HPDE6-E6E7 (cell line): ENCODE measurements at regions not wholly inside any gene's neighbourhood (a gene's known extent, or its start where the extent isn't known, plus 50 kb on each side); places are given as distances from the start of the nearest gene placed in this dataset.
A peak's percentile ranks its signal among the peaks of the same experiment; 100 is the strongest.
"Not testable (repeated sequence)": the region's sequence is repeated elsewhere in the genome, so short reads cannot be mapped to it uniquely, and the experiment has no call there.

Experiments
- DNase-seq: peaks from one replicate; pipeline ENCODE4 v3.0.0; 2011; ENCODE audit warnings: missing footprints; ENCODE audit errors: extremely low spot score

DNA sequence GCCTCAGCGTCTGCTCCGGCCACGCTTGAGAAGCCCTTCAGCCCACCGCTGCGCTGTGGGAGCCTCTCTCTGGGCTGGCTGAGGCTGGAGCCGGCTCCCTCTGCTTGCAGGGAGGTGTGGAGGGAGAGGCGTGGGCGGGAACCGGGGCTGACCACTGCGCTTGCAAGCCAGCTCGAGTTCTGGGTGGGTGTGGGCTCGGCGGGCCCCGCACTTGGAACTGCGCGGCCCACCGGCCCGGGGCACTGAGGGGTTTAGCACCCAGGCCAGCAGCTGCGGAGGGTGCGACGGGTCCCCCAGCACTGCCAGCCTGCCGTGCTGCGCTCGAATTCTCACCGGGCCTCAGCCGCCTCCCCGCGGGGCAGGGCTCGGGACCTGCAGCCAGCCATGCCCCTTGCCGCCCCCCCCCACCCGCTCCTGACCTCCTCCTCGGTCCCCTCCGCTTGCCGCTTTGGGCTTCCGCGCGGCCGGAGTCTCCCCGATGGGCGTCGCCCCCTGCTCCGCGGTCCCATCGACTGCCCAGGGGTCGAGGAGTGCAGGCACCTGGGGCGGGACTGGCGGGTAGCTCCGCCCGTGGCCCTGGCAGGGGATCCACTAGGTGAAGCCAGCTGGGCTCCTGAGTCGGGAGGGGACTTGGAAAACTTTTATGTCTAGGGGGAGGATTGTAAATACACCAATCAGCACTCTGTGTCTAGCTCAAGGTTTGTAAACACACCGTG is 106.7 kb downstream of the RAP2B start:
- no peak for DNase-seq

DNA sequence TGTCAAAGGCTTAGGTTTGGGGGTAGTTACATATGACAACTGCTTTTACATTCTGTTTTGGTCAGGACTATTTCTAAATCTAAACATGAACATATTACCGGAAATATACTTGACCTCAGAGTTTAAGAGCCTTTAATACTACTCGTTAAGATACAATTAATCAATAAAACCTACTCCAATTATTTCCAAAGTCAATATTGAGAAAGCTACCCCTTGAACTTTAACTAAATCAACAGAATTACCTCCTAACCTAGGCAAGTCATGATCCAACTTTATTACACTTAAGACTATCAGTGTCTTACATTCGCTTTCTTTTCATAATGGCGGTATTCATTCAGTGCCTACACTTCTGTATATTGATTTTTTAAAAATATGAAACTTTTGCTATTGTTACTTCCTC is 107.7 kb downstream of the RAP2B start:
- no peak for DNase-seq

DNA sequence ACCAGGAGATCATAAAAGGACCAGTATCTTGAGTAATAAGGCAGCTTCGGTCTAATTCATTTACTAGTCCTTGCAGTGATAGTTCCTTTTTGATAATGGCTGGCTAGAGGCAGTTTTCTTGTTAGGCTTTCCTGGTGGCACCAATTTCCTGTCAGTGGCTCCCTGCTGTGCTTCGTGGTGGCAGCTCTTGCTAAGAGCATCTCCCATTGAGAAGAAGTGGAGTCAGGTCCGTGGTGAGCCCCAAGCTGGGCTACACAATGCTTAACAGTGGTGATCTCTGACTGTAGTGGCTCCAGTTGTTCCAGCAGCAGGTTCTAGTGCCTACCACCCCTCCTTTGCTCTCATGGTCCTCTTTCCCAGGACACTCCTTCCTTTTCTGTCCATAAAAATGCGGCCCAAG is 111.2 kb downstream of the RAP2B start:
- no peak for DNase-seq

DNA sequence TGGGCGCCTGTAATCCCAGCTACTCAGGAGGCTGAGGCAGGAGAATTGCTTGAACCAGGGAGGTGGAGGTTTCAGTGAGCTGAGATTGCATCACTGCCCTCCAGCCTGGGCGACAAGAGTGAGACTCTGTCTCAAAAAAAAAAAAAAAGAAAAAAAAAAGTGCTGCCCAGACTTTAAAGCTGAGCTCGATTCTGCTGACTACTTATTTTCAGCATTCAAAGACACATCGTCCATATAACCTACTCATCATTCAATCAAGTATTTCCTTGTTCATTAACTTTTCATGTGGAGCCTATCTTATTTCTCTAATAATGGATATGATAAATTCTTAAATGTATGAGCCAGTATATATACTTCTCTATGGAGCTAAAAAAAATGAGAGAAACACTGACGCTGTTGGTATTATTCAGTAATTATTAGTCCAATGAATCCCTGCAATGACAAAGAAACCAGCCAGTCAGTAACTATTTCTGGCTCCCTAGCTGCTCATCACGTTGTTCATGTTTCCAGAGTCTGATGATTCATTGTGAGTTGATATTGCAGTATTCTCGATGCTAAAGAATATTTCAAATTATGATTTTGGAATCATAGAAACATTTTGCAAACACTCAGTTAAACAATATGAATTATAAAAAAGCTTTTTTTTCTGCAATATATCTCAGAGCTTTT is 111.9 kb downstream of the RAP2B start:
- peak; percentile 56 for DNase-seq

DNA sequence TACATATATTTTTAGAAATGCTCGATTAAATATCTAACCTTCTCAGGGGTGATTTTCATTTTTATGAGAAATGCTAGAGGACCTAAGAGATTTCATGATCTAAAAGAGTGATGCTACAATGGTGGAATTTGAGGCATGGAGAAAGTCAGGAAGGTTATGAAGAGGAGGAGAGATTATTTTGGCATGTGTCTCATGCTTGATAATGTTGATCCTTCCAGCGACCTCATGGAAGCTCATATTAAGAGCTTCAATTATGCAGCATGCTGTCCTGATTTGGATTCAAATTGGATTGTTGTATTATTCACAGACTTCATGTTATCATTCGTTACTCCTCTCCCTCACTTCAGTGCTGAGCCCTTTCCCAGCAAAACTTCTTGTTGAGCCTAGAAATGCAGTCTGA is 112.5 kb downstream of the RAP2B start:
- DNase-seq, result no peak

DNA sequence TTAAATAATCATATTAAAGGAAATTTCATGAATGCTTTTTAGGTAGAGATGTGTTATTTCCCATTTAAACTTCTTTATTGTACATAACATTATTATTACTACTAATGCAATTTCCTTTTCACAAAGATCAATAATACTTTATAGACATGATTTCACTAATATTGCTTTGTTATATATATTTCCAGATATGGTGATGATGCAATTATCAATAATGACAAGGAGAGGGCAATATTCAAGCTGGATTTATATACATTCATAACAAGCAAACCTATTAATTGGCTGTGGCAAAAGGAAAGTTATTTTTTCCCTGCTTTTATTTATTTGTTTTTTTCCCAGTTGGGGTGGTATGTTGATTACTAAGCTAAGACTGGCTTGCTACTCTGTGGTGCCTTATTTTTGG is 113.5 kb downstream of the RAP2B start:
- DNase-seq, result no peak

DNA sequence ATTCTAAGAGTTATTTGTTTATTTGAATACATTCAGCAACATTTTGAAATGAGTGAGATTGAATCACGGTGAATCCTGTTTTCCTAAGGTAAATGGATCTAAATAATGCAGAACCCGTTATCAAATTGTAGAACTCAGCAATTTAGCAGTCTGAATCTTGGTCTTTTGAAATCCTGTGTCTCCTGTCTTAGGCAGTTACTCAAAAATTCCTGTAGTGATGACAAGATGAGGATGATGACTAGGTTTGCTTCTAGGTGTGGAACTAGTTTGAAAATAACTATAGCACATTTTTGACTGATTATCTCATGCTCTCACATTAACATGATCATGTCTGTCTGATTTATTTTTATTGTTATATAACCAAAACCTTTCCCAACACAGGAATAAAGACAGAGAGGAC is 115.0 kb downstream of the RAP2B start:
- DNase-seq, result peak; percentile 40

DNA sequence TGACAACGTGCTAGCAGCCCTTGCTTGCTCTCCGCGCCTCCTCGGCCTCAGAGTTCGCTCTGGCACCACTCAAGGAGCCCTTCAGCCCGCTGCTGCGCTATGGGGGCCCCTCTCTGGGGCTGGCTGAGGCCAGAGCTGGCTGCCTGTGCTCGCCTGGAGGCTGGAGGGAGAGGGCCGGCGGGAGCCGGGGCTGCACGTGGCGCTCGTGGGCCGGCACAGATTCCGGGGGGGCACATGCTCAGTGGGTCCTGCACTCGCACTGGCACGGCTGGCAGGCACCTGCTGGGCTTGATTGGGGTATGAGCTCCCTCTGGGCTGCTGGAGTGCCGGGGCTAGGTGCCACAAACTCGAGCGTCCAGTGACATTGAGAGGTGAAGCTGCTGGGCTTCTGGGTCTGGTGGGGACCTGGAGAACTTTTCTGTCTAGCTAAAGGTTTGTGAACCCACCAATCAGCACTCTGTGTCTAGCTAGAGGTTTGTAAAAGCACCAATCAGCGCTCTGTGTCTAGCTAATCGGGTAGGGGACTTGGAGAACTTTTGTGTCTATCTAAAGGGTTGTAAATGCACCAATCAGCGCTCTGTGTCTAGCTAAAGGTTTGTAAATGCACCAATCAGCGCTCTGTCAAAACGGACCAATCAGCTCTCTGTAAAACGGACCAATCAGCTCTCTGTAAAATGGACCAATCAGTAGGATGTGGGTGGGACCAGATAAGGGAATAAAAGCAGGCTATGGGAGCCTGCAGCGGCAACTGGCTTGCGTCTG is 119.4 kb downstream of the RAP2B start:
- DNase-seq, result not testable (repeated sequence)

DNA sequence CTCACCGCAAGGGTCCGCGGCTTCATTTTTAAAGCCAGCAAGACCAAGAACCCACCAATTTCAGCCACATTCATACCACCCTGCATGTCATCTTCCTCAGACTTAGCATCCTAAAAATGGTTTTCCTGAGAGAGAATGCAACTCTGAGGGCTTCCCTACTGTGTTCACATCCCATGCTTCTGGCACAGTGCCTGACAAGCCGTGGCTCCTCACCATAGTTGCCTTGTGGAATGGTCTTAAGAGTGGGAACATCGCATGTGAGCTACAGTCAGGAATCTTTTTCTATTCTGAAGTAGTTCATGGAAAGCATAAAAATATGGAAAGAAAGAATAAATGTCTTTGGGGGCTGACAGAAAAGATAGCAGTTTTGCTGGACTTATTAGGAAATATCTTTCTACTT is 120.3 kb downstream of the RAP2B start:
- no peak for DNase-seq

DNA sequence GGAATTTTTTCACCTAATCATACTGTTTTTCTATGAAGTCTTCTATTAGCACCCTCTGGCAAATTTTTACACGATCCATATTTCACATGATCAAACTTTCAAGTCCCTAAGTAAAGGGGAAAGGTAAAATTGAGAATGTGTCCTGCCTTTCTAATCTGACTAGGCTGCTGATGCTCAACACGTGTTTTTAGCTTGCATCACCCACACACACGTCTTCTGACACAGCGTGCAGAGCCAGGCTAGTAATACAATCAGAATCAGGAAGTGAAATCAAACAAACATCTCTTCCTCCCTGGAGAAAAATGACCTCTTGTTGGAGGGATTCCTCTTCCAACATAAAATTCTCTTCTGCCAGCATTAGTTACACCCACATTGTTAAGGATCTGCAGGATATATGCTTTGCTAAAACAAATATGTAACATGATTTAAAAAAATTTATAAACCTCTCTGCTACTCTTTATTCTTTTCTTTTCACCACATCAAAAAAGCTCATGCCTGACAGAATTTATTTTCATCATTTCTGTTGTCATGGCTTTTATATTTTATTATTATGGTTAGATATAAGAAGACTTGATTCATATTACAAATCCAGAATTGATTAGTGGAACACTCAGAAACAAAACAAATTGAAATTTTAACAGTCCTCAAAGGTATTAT is 122.4 kb downstream of the RAP2B start:
- peak; percentile 45 for DNase-seq

DNA sequence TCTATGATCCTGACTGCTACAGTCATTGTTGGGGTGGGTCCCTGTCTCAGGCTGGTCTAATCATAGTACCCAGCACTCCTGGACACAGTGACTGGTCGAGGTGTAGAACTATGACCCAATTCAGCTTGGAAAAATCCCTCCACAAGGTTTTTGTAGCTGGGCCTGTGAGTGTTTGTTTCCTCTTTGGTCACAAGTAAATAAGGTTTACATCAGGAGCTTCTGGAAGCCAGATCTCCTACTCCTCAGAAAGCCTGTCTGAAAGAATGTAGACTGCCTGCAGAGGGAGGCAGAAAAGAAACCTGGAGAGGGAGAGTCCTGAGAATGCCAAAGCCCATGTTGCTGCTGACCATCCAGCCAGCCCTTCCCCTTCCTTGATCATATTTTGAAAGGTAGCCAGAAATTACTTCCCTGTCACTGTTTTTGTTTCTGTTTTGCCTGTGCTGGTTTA is 123.2 kb downstream of the RAP2B start:
- peak; percentile 14 for DNase-seq

DNA sequence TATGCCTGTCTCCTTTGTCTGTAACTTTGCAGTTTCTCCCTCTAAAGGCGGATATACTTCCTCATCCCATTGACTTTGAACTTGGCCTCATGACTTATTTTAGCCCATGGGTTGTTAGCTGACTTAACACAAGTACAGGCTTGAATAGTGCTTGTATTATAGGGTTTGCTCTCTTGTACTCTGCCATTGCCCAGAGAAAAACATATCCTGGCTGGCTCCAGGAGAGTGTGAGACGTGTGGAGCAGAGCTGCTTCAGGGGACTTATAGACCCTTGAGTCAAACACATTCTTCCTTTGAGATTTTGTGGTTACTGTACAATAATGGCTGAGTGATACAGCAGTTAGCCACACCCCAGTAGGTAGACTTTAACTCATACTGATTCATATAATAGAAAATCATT is 124.0 kb downstream of the RAP2B start:
- DNase-seq, result peak; percentile 27

DNA sequence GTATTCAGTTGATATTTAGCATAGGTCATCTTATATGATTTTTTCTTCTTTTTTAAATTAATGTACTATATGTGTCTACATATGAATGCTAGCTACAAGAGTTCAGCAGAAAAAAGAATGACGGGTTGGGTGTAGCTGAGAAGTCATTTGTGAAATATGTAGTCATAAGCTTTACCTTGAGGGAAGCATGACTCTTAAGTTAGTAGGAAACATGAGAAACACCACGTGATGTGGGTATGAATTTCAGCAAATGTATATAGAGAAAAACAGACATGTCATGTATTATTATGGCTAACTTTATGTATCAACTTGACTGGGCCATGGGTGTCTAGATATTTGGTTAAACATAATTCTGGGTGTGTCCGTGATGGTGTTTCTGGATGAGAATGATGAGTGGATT is 125.0 kb downstream of the RAP2B start:
- DNase-seq, result peak; percentile 16

DNA sequence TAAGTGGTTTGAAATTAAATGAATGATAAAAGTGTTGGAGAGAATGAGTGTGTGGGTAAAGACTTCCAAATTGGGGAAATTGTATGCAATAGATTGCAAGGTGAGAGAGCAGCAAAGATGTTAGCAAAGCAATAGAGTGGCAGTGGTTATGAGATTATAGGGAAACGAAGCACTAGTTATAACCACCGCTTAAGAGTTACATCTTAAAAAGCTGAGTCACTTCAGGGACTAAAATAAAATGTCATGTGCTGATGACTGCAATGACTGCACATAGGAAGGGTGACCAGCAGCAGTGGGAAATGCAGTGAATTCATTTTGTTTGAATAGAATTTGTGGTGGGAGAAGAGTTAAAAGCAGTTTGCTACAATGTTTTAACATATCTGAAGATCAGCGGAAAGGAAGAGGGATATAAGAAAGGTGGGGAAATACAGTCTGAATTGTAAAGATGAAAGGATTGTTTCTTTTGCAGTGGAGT is 127.3 kb downstream of the RAP2B start:
- no peak for DNase-seq

DNA sequence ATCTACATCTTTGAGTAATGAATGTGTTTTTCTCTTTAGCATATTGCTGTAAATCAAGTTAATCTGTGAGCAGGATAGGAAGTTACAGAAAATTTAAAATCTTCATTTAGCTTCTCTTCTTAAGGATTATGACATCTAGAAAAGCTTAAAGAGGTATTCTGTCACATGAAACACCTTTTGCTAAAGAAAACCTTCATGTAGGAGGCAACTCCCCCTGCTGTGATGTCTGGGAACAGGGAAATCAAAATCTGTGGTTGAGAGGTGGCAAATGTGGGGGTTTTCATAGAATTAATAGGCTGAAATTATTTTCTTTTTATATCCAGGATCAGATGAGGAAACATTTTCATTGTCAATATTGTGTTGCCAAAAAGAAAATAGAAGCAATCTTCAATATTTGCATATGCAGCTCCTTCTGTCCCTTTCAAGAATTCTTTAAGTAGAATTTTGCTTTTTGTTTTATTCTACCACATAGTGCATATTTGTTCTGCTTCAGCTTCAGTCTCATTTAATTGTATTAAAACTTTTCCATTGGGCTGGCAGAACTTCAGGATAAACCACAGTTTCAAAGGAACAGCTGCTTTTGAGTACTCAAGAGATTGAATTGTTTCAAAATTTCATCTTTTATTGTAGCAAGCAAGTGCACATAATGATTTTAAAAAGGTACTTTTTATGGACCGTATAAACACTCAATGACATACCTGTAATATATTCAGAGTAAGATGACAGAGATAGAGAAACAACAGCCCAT is 128.4 kb downstream of the RAP2B start:
- no peak for DNase-seq

DNA sequence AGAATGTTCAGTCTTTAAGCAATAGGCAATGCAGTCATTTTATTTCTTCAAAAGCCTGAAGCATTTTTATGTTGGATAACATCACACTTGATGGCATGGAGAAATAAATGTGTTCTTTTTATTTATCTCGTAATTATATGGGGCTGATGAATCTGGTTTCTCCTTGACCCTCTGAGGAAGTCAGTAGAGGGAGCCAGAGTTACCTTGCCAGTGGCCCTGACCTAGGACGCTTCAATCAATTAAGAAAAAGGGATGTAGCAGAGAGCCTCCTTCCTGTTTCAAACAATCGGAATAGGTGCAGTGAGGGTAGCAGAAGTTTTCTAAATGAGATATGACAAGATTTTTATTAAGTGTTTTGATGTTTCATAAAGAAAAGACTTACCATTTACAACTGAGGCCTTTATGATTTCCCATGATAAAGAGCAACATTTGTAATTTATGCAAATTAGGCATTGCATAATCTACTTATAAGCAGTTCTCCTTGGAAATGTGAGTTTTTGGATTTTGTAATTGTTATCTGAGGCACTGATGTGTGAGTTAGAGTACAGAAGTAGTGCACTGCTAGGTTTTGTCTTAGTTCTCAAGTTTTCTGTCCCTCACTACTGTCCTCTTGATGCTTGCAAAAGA is 129.1 kb downstream of the RAP2B start:
- no peak for DNase-seq

DNA sequence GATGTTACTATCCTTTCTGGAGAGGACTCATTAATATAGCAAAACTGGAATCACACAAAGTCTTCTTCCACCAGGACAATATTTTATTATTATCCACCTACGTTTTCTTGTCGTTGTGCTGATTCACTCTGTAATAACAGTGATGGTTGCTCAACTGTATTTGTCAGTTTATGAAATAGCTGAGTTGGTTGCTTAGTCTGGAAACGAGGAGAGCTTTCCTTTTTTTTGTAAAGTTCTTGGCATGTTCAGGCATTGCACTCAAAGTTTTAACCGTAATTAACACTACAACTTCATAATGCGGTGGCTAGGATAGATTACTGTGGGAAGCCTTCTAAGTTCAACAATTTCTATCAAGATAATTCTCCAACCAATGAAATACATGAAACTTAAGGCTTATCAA is 131.2 kb downstream of the RAP2B start:
- peak; percentile 25 for DNase-seq

DNA sequence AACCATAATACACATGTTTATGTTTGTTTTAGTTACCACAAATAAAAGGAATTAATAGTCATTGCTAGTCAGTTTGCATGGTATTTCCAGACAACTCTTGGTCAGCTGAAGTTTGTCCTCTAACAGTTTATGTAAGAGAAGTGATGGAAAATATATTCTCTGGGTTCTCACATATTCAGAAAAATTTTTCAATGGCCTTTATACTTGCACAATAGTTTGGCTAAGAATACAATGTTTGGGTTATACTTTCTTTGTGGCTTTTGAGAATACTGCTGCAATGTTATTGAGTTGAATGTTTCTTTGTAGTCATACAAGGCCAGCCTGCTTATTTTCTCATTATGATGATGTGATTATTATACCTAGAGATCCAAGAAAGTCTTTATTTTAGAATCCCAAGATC is 133.9 kb downstream of the RAP2B start:
- DNase-seq, result no peak

DNA sequence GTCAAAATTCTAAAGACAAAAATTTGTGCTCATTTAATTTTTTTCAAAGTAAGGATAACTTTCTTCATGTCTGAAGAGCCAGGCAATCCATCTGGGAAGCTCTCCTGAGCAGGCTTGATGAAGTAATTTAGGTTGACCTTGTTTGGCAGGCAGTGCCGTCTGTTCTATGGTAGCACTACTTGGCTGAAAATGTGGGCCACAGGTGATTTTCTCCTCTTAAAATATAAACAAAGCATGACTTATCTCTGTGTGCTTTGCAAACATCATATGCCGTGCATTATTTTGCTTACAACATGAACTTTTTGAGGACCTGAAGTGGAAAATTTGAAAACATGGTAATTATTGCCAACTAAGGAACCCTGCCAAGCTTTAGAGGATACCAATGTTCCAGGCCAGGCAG is 143.2 kb downstream of the RAP2B start:
- no peak for DNase-seq

DNA sequence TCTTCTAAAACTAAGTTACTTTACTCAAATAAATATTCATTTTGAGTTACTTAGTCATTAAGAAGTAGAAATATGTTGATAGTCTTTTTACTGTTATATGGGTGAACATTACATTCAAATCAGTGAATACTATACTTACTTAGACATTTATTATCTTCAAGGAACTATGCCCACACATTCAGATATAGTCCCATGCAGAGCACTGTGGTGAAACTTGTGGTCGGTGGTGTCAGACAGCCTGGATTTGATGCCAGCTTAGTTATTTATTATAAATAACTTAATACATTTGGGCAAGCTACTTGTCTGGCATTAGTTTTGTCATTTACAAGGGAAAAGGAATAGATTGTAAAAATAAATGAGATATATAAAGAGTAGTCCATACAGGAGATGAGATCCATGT is 149.5 kb downstream of the RAP2B start:
- no peak for DNase-seq
